GM18861 (cell line): ENCODE measurements at regions not wholly inside any gene's neighbourhood (a gene's known extent, or its start where the extent isn't known, plus 50 kb on each side); places are given as distances from the start of the nearest gene placed in this dataset.

Experiments
- ATAC-seq: cut with Tn5 transposase; IDR thresholded peaks from one replicate; pipeline ENCODE4 v1.9.1; 2021; ENCODE audit not compliant: unreplicated experiment

- ATAC-seq, result no peak
Measured at GRCh38 chr7:130910949-130911944, 177.2 kb upstream of the KLF14 start.

- ATAC-seq, result no peak
Measured at GRCh38 chr7:130912082-130912861, 178.3 kb upstream of the KLF14 start.

- ATAC-seq, result peak; percentile 77
Measured at GRCh38 chr7:130912862-130913638, 179.0 kb upstream of the KLF14 start.

DNA sequence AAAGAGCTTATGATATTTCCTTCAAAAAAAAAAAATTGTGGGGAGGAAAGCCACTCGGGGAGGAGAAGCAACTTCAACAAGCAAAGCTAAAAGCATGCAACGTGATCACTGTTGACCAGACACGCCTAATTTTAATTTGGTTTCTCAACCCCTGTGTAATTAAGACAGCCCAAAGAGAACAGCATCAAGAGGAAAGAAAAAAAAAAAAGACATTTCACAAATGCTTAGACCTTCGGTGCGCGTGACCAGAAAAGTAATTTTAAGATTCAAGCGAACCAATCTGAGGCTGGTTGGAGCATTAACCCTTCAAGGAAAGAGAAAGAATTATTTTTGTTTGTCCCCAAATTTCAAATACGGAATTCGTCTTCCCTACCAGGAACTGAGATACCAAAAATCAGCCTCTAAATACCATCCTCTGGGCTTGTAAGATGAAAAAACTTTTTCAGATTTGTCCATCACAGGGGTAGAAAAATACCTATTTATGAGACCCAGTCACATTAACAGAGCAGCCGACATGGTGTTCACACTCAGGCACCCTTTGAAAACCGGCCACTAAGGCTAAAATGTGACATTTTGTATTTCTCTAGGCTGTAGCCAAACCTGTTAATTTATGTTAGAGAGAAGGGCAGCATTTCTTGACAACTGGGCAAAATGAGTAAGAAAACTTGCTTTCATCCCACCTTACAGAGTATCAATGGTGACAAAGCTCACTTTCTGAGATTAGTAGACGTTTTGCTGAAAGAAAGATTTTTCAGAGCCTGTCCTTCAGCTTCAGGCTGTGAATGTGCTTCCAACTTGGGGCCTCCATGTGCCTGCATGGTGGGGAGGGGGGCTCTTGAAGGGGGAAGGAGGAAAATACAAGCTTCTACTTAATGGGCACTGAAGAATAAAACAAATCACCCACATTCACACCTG, 179.9 kb upstream of the KLF14 start:
- no peak for ATAC-seq

DNA sequence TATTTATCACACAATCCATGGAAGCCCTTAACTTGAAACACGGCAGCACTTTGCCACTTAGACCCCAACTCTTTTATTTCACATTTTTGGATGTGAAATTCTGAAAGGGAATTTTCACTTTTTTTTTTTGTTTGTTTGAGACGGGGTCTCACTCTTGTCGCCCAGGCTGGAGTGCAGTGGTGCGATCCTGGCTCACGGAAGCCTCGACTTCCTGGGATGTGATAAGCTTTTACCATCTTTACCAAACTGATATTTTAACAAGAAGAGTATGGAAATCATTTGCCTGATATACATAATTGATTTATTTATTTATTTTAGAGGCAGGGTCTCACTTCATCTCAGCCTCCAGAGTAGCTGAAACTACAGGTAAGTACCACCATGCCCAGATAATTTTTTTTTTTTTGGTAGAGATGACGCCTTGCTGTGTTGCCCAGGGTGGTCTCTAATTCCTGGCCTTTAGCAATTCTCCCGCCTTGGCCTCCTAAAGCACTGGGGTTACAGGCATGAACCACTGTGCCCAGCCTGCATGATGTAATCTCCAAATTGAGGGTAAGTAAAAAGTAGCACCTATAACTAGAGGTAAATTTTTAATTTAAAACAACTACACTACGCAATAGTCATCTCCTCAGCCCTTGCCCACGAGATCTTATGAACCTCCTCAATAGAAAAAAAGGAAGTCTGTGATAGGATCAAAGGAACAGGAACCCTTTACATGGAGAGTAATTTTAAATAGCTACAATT, 180.7 kb upstream of the KLF14 start:
- ATAC-seq, result no peak

GRCh38 chr7:130917669-130918128, 183.7 kb upstream of the KLF14 start:
- no peak for ATAC-seq

DNA sequence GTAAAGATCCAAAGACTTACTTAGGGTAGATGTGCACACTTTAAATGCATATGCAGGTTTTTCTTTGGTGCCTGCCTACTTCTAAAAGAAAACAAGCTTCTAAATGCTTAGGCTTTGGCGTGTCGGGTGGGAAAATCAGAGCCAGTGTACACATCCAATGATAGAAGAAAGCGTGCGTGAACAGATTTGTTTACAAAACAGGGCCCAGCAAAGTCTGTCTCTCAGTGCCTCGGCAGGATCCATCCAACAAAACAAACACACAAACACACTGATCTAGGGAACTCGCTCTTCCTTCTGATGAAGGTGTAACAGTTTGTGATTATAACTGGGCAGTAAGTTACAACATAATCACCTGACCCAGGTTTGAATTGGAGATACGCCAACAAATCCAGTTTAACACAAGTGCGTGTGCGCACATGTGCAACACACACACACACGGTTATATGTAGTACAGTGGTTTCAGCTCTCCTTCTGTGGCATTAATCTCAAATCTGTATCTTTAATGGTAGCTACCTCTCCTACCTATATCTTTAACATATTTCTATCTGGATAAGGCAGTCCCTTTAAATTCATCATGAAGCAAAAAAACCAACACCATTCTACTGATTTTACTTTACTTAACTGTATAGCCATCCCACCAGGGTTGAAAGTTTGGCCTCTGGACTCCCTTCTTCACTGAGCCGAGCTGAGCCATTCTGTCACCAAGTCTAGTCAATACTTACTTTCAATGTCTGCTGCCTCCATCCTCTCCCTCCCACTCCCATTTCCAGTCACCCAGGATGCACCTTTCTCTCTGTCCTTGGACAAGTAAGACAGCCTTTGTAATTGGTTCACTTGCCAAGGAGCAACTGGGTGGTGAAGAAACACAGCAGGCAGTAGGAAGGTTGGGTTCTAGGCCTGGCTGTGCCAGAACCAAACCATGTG, 184.4 kb upstream of the KLF14 start:
- ATAC-seq, result no peak

DNA sequence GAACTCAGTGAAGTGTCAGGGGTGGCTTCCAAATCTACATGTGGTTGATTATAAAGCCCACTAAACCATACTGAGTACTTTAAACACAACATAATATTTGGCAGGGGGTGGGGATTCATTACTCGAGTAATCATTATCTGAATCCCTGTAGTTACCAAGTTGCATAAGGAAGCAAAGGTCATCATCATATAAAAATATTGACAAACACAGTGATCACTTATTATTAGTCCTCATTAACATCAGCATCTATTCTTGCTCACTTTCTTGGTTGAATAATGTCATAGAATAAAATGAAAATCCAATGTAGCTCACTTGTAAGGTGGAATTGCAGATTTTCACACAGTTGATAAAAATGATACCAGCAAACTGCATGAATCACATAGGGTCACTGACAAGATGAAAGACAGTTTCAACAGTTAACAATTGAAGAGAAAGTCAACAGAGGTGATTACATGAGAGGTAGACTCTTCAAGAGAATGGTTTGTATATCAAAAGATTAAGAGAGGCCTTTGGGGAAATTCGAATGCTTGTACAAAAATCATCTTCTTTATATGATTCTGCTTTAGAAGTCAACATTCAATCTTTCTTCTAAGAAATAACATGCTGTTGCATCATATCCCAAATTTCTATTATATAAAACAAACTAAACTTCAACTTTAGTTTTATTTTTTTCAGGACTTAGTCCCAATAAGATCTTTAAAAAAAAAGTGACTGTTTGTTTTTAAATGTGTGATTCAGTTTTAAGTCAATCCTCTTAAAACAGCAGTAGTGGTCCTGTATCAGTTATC, 185.5 kb upstream of the KLF14 start:
- ATAC-seq, result no peak

DNA sequence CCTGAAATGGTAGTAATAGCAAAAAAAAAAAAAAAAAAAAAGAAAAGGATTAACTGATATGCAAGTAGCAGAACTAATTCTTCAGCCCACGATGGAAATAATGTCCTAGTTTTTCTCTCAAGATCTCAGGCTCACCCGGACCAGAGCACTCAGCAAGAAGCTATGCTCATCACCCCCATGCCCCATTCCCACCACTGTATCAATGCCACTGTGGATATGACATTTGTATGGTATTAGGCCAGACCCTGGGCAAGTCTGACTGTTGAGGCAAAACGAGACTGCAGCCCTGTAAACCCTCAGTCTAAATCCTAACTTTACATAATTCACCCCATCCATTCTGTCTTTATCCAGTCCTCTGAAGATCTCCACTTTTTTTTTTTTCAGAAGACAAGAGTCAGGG, 186.1 kb upstream of the KLF14 start:
- no peak for ATAC-seq

GRCh38 chr7:130921391-130922180, 187.6 kb upstream of the KLF14 start:
- no peak for ATAC-seq

GRCh38 chr7:130922206-130923112, 188.5 kb upstream of the KLF14 start:
- no peak for ATAC-seq

GRCh38 chr7:130923365-130923764, 189.4 kb upstream of the KLF14 start:
- ATAC-seq, result no peak

- no peak for ATAC-seq
Measured at GRCh38 chr7:130923930-130924329, 189.9 kb upstream of the KLF14 start.

GRCh38 chr7:130925136-130925794, 191.3 kb upstream of the KLF14 start:
- ATAC-seq, result no peak
